H1 (cell line): ENCODE measurements at regions not wholly inside any gene's neighbourhood (a gene's known extent, or its start where the extent isn't known, plus 50 kb on each side); places are given as distances from the start of the nearest gene placed in this dataset.
"Not testable (repeated sequence)": the region's sequence is repeated elsewhere in the genome, so short reads cannot be mapped to it uniquely, and the experiment has no call there.

ENCODE experiments used
- CTCF ChIA-PET: fragments of 300-600 bp; sonication (Branson Sonifier 250); formaldehyde crosslinking; loops from one replicate; lab custom pipeline; 2021; ENCODE audit not compliant: partially characterized antibody; lab: Charles Lee
- POLR2A ChIA-PET: fragments of 300-600 bp; sonication (Branson Sonifier 250); formaldehyde crosslinking; loops from one replicate; lab custom pipeline; 2021; ENCODE audit warnings: inconsistent platforms; ENCODE audit not compliant: partially characterized antibody; lab: Charles Lee
- DNase-seq, 2 experiments: peaks; one replicate each; pipeline versions ENCODE4 v3.0.0 to v3.0.0-alpha.2; 2010 to 2022; ENCODE audit warnings: low spot score in 2 of 2, low read depth in 1 of 2, mixed read lengths in 1 of 2
- FAIRE-seq: peaks from 2 replicates; lab custom pipeline; 2011; peaks lifted over from hg19 to GRCh38; lab: Jason Lieb, UNC
- H2AFZ ChIP-seq: 2 replicates; pipeline ENCODE4 v1.8.1; 2012; ENCODE audit warnings: low read length, inconsistent platforms
- H2AK5ac ChIP-seq: 2 replicates; pipeline ENCODE4 v1.6.1; 2013; ENCODE audit warnings: low read depth, low read length
- H2BK120ac ChIP-seq: replicated peaks from 2 replicates; pipeline ENCODE3; 2013; ENCODE audit warnings: low read depth, low read length, inconsistent platforms
- H2BK12ac ChIP-seq: 2 replicates; pipeline ENCODE4 v1.6.1; 2013; ENCODE audit warnings: low read depth, low read length
- H2BK15ac ChIP-seq: 2 replicates; pipeline ENCODE4 v1.6.1; 2013; ENCODE audit warnings: low read length
- H2BK20ac ChIP-seq: 2 replicates; pipeline ENCODE4 v1.6.1; 2013; ENCODE audit warnings: low read length
- H2BK5ac ChIP-seq: 2 replicates; pipeline ENCODE4 v1.6.1; 2013; ENCODE audit warnings: low read depth, low read length
- H3K14ac ChIP-seq: 2 replicates; pipeline ENCODE4 v1.6.1; 2013; ENCODE audit warnings: inconsistent platforms; ENCODE audit not compliant: insufficient read length
- H3K18ac ChIP-seq: 2 replicates; pipeline ENCODE4 v1.6.1; 2013; ENCODE audit warnings: low read length; ENCODE audit errors: extremely low read depth
- H3K23ac ChIP-seq: 2 replicates; pipeline ENCODE4 v1.6.1; 2013; ENCODE audit warnings: inconsistent platforms; ENCODE audit not compliant: insufficient read length
- H3K23me2 ChIP-seq: 2 replicates; pipeline ENCODE4 v1.6.1; 2013; ENCODE audit warnings: low read depth, low read length
- H3K27ac ChIP-seq: 2 replicates; pipeline ENCODE4 v1.6.1; 2011; ENCODE audit warnings: low read depth, low read length, inconsistent platforms
- H3K27me3 ChIP-seq, 4 experiments: replicated peaks in 1 of 4; 1 replicate in 1 of 4; 2 replicates in 3 of 4; pipeline versions ENCODE4 v1.6.1 to v1.8.1; 2011 to 2013; ENCODE audit warnings: low read length in 3 of 4, mild to moderate bottlenecking in 3 of 4, inconsistent platforms in 2 of 4, mixed read lengths in 2 of 4, moderate library complexity in 1 of 4; ENCODE audit not compliant: control insufficient read depth in 3 of 4, insufficient read depth in 3 of 4; ENCODE audit errors: extremely low read depth in 1 of 4
- H3K36me3 ChIP-seq, 4 experiments: 2 replicates each; pipeline versions ENCODE4 v1.6.1 to v1.8.1; 2011 to 2013; ENCODE audit warnings: mild to moderate bottlenecking in 4 of 4, low read length in 3 of 4, moderate library complexity in 2 of 4, control low read depth in 1 of 4, inconsistent platforms in 1 of 4; ENCODE audit not compliant: insufficient read depth in 4 of 4, control insufficient read depth in 2 of 4
- H3K4ac ChIP-seq: replicated peaks from 2 replicates; pipeline ENCODE3; 2013; ENCODE audit warnings: low read length, low read depth, mixed read lengths, inconsistent platforms; ENCODE audit not compliant: insufficient read length
- H3K4me1 ChIP-seq, 4 experiments: replicated peaks in 1 of 4; 1 replicate in 1 of 4; 2 replicates in 3 of 4; pipeline versions ENCODE4 v1.6.1 to v1.8.1; 2011 to 2013; ENCODE audit warnings: low read length in 3 of 4, inconsistent platforms in 2 of 4, mixed read lengths in 1 of 4; ENCODE audit not compliant: insufficient read depth in 4 of 4, control insufficient read depth in 3 of 4
- H3K4me2 ChIP-seq, 2 experiments: 2 replicates each; pipeline versions ENCODE4 v1.6.1 to v1.8.1; 2011 to 2013; ENCODE audit warnings: low read depth in 2 of 2, low read length in 2 of 2, control low read depth in 1 of 2, inconsistent platforms in 1 of 2, mild to moderate bottlenecking in 1 of 2; ENCODE audit not compliant: insufficient read depth in 1 of 2
- H3K4me3 ChIP-seq, 4 experiments: fragments of 200-600, 300-600 bp in 1 of 4; sonication (generic), shearing (Covaris generic), sonication (Bioruptor Twin) in 1 of 4; 2 replicates each; pipeline versions ENCODE4 v1.5.1 to v1.8.1; 2011 to 2016; ENCODE audit warnings: low read length in 4 of 4, low read depth in 3 of 4, control low read depth in 2 of 4, inconsistent platforms in 2 of 4, mild to moderate bottlenecking in 2 of 4, mixed read lengths in 1 of 4, moderate library complexity in 1 of 4; ENCODE audit not compliant: insufficient read depth in 2 of 4; ENCODE audit errors: extremely low read depth in 1 of 4
- H3K56ac ChIP-seq: replicated peaks from 2 replicates; pipeline ENCODE3; 2013; ENCODE audit warnings: low read depth, mild to moderate bottlenecking, mixed read lengths, low read length, inconsistent platforms; ENCODE audit not compliant: insufficient read length
- H3K79me1 ChIP-seq: 2 replicates; pipeline ENCODE4 v1.6.1; 2013; ENCODE audit warnings: low read depth, low read length, control low read depth
- H3K79me2 ChIP-seq, 2 experiments: 2 replicates each; pipeline versions ENCODE4 v1.6.1 to v1.8.1; 2012 to 2013; ENCODE audit warnings: low read length in 2 of 2, mild to moderate bottlenecking in 2 of 2, inconsistent platforms in 1 of 2; ENCODE audit not compliant: insufficient read depth in 2 of 2, control insufficient read depth in 1 of 2
- H3K9ac ChIP-seq, 4 experiments: replicated peaks in 1 of 4; 1 replicate in 1 of 4; 2 replicates in 3 of 4; pipeline versions ENCODE4 v1.6.1 to v1.8.1; 2011 to 2013; ENCODE audit warnings: low read depth in 3 of 4, low read length in 3 of 4, control low read depth in 2 of 4, mild to moderate bottlenecking in 2 of 4, moderate library complexity in 2 of 4, inconsistent platforms in 1 of 4; ENCODE audit errors: extremely low read depth in 1 of 4
- H3K9me3 ChIP-seq, 2 experiments: 2 replicates each; pipeline versions ENCODE4 v1.6.1 to v1.8.1; 2012 to 2013; ENCODE audit warnings: mild to moderate bottlenecking in 2 of 2, moderate library complexity in 2 of 2, control low read depth in 1 of 2, inconsistent platforms in 1 of 2, low read depth in 1 of 2, low read length in 1 of 2, mixed read lengths in 1 of 2; ENCODE audit not compliant: insufficient read depth in 2 of 2
- H4K20me1 ChIP-seq, 2 experiments: replicated peaks in 1 of 2; 2 replicates each; pipeline versions ENCODE3 to v1.8.1; 2011 to 2013; ENCODE audit warnings: inconsistent platforms in 2 of 2, low read length in 2 of 2, mild to moderate bottlenecking in 1 of 2; ENCODE audit not compliant: insufficient read depth in 2 of 2, control insufficient read depth in 1 of 2
- H4K5ac ChIP-seq: 2 replicates; pipeline ENCODE4 v1.6.1; 2013; ENCODE audit warnings: low read length, low read depth, mixed read lengths, inconsistent platforms; ENCODE audit not compliant: insufficient read length
- H4K8ac ChIP-seq: 2 replicates; pipeline ENCODE4 v1.8.0; 2013; ENCODE audit warnings: mild to moderate bottlenecking, moderate library complexity, low read length, inconsistent platforms; ENCODE audit not compliant: insufficient read depth; ENCODE audit errors: extremely low read depth
- H4K91ac ChIP-seq: replicated peaks from 2 replicates; pipeline ENCODE3; 2013; ENCODE audit warnings: low read length, mixed read lengths, inconsistent platforms; ENCODE audit not compliant: insufficient read length
- WGBS, 2 experiments: shearing (Covaris generic) in 1 of 2; methylation state at CpG; one replicate each; pipeline versions ENCODE4 v1.1.6 to v1.1.7; 2013 to 2015; ENCODE audit warnings: low lambda C conversion rate in 2 of 2, mixed read lengths in 2 of 2, inconsistent platforms in 1 of 2, low coverage in 1 of 2, missing lambda C conversion rate in 1 of 2; ENCODE audit not compliant: insufficient replicate concordance in 2 of 2, insufficient coverage in 1 of 2, insufficient read length in 1 of 2; ENCODE audit errors: extremely low coverage in 1 of 2, missing lambda C conversion rate in 1 of 2; 5-methylcytosine and 5-hydroxymethylcytosine counted together

DNA sequence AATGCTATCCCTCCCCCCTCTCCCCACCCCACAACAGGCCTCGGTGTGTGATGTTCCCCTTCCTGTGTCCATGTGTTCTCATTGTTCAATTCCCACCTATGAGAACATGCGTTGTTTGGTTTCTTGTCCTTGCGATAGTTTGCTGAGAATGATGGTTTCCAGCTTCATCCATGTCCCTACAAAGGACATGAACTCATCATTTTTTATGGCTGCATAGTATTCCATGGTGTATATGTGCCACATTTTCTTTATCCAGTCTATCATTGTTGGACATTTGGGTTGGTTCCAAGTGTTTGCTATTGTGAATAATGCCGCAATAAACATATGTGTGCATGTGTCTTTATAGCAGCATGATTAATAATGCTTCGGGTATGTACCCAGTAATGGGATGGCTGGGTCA, 1156.1 kb downstream of the NAALADL2 start:
- H2BK12ac ChIP-seq, H2BK5ac ChIP-seq, H3K9ac ChIP-seq, POLR2A ChIA-PET, H4K20me1 ChIP-seq, H2BK15ac ChIP-seq, H3K79me1 ChIP-seq, H3K36me3 ChIP-seq, H4K5ac ChIP-seq, H3K23ac ChIP-seq, H3K14ac ChIP-seq, H4K91ac ChIP-seq, H2BK20ac ChIP-seq, H3K4me2 ChIP-seq, H2AFZ ChIP-seq, H3K56ac ChIP-seq, H3K9me3 ChIP-seq, H3K4me1 ChIP-seq, H4K8ac ChIP-seq, CTCF ChIA-PET, H3K18ac ChIP-seq, H3K4ac ChIP-seq, DNase-seq, H3K23me2 ChIP-seq, H3K27me3 ChIP-seq, H2AK5ac ChIP-seq, FAIRE-seq, H3K79me2 ChIP-seq, H3K4me3 ChIP-seq, H2BK120ac ChIP-seq, H3K27ac ChIP-seq: not testable (repeated sequence)
- 84% methylated on average over 5 of the region's 5 CpGs; no CpG with 5 or more reads in 1 of the 2 experiments for WGBS, 2 experiments
